ENCODE measurements at regions not wholly inside any gene's neighbourhood (a gene's known extent, or its start where the extent isn't known, plus 50 kb on each side); places are given as distances from the start of the nearest gene placed in this dataset.

DNA sequence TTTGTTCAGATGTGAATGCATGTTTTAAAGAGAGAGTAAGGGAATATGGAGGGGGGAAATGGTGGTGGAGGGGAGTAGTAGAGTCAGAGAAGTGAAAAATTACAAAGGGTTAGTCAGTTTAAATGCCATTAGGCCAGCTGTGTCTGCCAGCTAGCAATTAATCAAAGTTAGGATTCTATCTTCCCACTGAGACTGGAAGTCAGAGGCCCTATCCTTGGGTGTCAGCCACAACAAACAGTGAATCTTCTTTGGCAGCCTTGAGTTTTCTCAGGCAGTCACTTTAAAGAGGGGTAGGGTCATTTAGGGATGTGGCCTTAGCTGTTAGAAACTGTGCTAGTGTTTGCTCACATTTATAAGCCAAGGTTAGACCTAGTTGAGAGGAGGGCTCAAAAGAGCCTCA is 120.5 kb upstream of the BTBD3 start:
- peaks cover 5% of the 10 kb centered on the region for H3K4me1 ChIP-seq (ENCODE audit: control insufficient read depth, insufficient read depth, low read length, poor library complexity, severe bottlenecking)
- H3K9me3 ChIP-seq (ENCODE audit: control insufficient read depth, low read length) = no peaks in the 10 kb centered on the region
- H3K4me3 ChIP-seq (ENCODE audit: extremely low read depth, insufficient read depth, low read length, poor library complexity, severe bottlenecking) = no peak overlapping the region
- H3K36me3 ChIP-seq (ENCODE audit: control insufficient read depth, insufficient read depth, low read length) = no peaks in the 10 kb centered on the region
- H3K27ac ChIP-seq (ENCODE audit: low read depth, low read length, severe bottlenecking) = no peak overlapping the region

DNA sequence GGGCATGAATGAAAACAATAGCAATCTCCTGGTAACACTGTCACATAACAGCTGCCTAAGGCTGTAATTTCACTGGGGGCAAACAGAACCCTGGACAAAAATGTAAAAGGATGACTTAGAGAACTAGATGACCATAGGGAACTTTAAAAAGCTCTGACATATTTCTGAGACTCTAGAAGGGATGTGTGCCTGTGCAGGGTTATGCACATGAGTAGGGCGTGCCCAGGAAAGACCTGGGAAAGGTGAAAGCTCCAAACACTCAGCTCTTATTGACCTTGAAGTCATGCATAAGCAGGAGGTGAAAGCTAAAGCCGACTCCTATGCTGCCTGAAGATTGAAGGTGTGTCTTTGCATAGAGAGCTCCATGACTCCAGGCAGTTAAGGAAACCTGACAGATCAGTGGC is 118.4 kb upstream of the BTBD3 start:
- 93 to 100% methylated on average over 1 to 2 of the region's 2 CpGs for WGBS, 2 experiments (ENCODE audit: insufficient coverage in 2 of 2)

DNA sequence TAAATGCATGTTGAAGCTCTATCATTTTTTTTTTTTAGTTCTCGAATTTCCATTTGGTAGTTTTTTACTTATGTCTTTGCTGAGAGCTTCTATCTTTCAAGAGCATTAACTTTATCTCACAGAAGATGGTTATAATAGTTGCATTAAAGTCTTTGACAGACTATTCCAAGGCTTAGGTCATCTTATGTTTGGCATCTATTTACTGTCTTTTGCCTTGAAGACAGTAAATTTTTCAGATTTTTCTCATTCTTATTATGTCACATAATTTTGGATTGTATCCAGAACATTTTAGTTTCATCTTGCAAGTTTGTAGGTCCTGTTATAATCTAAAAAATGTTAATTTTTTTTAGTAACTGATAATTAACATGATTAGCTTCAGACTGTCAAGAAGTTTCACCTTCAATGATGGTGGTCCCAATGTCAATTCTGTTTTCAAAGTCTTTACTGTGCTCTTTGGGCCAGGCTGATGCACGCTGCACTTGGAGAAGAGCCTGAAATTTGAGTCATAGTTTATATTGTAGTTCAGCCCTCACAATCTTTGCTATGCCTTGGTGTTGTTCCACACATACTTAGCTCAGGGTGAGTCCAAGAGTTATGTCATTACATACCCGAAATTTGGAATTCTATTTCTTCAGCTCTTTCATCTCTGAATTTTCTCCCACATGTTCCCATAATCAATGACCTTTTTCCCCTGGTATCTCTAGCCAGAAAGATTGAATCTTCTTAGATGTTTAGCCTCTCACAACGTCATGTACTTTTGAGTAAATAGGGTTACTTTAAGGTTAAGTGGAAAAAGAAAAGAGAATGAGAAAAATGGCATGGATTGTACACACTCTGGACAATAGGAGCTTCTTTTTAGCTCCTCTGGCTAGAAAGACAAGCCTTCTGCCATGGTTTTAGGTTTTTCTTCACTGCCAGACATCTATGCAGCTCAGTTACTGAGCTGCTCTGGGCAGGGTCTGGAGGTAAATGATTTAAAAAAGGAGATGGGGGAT is 110.3 kb upstream of the BTBD3 start:
- Histone ChIP-seq H3K36me3 (ENCODE audit: control insufficient read depth, insufficient read depth, low read length) (no peaks in the 10 kb centered on the region), H3K4me3 (ENCODE audit: extremely low read depth, insufficient read depth, low read length, poor library complexity, severe bottlenecking) (no peak overlapping the region), H3K4me1 (ENCODE audit: control insufficient read depth, insufficient read depth, low read length, poor library complexity, severe bottlenecking) (no peaks in the 10 kb centered on the region), H3K9me3 (ENCODE audit: control insufficient read depth, low read length) (no peaks in the 10 kb centered on the region), H3K27ac (ENCODE audit: low read depth, low read length, severe bottlenecking) (no peak overlapping the region)
- whole genome bisulfite sequencing, 2 experiments (ENCODE audit: insufficient coverage in 2 of 2) = 86 to 90% methylated on average over 2 of the region's 4 CpGs

More for the DNA sequence above, 118.4 kb upstream of the BTBD3 start:
- H3K4me1 ChIP-seq (ENCODE audit: control insufficient read depth, insufficient read depth, low read length, poor library complexity, severe bottlenecking) = no peaks in the 10 kb centered on the region
- H3K4me3 ChIP-seq (ENCODE audit: extremely low read depth, insufficient read depth, low read length, poor library complexity, severe bottlenecking) = no peak overlapping the region
- H3K36me3 ChIP-seq (ENCODE audit: control insufficient read depth, insufficient read depth, low read length) = no peaks in the 10 kb centered on the region
- no peak overlapping the region for H3K27ac ChIP-seq (ENCODE audit: low read depth, low read length, severe bottlenecking)
- H3K9me3 ChIP-seq (ENCODE audit: control insufficient read depth, low read length) = no peaks in the 10 kb centered on the region

DNA sequence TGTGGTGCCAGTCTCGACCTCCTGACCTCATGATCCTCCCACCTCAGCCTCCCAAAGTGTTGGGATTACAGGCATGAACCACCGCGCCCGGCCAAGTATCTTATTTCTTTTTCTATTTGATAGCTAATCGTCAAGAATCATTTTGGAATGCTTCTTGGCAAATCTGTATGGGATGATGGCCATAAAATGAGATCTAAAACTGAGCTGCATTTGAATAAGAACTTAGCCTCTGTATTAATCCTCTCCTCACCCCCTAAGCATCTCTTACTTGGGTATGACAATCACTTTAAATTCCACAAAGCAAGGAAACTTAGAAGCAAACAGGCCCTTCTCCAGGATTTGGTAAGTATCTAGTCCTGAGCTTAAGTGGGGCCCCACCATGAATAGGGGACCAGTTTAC is 108.9 kb upstream of the BTBD3 start:
- H3K9me3 ChIP-seq (ENCODE audit: control insufficient read depth, low read length) = no peaks in the 10 kb centered on the region
- H3K4me1 ChIP-seq (ENCODE audit: control insufficient read depth, insufficient read depth, low read length, poor library complexity, severe bottlenecking) = no peaks in the 10 kb centered on the region
- H3K27ac ChIP-seq (ENCODE audit: low read depth, low read length, severe bottlenecking) = no peak overlapping the region
- H3K4me3 ChIP-seq (ENCODE audit: extremely low read depth, insufficient read depth, low read length, poor library complexity, severe bottlenecking) = no peak overlapping the region
- H3K36me3 ChIP-seq (ENCODE audit: control insufficient read depth, insufficient read depth, low read length) = no peaks in the 10 kb centered on the region
- 75 to 76% methylated on average over 1 to 4 of the region's 5 CpGs for WGBS, 2 experiments (ENCODE audit: insufficient coverage in 2 of 2)

DNA sequence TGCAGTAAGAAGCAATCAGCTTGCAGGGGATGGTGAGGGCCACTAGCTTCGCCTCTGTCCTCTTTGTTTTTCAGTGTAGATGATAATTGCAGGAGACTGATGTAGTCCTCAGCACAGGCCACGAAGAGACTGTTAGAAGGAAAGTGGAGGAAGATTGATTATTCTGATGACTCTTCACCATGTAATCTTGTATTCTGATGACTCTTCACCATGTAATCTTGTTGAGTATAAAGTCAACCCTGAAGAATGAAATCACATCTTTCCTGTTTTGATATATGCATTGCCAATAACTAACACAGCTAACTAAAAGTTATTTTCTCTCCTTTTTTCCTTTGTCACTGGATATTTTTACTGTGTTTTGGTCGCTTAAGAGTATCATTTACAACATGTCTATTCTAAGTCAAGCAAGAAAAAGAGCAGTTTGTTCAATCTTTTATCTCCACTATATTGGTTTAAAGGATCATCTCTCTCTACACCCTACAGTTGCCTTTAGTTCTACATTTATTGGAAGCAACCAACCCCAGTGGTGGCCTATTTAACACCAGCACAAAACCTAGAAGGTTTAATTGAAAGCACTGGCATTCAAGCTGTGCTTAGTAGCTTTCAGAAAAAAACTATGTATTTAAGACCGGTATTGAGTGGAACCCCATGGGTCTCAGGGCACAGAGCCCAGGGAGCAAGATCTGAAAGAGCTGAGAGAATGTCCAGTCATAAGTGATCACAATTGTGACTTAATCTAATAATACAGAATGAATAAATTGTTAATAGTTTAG is 107.2 kb upstream of the BTBD3 start:
- H3K4me3 ChIP-seq (ENCODE audit: extremely low read depth, insufficient read depth, low read length, poor library complexity, severe bottlenecking) = no peak overlapping the region
- no peaks in the 10 kb centered on the region for H3K9me3 ChIP-seq (ENCODE audit: control insufficient read depth, low read length)
- no peaks in the 10 kb centered on the region for H3K36me3 ChIP-seq (ENCODE audit: control insufficient read depth, insufficient read depth, low read length)
- no peaks in the 10 kb centered on the region for H3K4me1 ChIP-seq (ENCODE audit: control insufficient read depth, insufficient read depth, low read length, poor library complexity, severe bottlenecking)
- no peak overlapping the region for H3K27ac ChIP-seq (ENCODE audit: low read depth, low read length, severe bottlenecking)
- WGBS, 2 experiments (ENCODE audit: insufficient coverage in 2 of 2) = 0 to 40% methylated on average over 1 of the region's 4 CpGs

DNA sequence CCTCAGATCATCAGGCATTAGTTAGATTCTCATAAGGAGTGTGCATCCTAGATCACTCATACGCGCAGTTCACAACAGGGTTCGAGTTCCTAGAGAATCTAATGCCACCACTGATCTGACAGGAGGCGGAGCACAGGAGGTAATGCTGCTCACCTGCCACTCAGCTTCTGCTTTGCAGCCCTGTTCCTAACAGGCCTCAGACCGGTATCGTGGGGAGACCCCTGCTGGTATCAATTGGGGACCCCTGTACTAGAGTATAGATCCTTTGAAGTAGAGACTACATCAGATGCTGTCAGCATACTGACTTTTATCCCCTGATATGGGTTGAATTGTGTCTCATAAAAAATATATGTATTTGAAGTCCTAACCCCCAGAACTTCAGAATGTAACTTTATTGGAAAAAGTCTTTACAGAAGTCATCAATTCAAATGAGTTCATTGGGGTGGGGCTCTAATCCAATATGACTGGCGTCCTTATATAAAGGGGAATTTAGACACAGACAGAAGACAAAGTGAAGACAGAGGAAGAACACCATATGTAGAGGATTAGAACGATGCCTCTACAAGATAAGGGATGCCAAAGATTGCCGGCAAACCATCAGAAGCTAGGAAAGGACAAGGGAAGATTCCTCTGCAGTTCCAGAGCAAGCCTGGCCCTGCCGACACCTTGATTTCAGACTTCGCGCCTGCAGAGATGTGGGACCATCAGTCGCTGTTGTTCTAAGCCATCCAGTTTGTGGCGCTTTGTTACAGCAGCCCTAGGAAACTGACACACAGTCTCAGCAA is 104.4 kb upstream of the BTBD3 start:
- no peaks in the 10 kb centered on the region for H3K4me1 ChIP-seq (ENCODE audit: control insufficient read depth, insufficient read depth, low read length, poor library complexity, severe bottlenecking)
- no peak overlapping the region for H3K27ac ChIP-seq (ENCODE audit: low read depth, low read length, severe bottlenecking)
- H3K36me3 ChIP-seq (ENCODE audit: control insufficient read depth, insufficient read depth, low read length) = no peaks in the 10 kb centered on the region
- 93 to 98% methylated on average over 14 of the region's 14 CpGs for WGBS, 2 experiments (ENCODE audit: insufficient coverage in 2 of 2)
- H3K9me3 ChIP-seq (ENCODE audit: control insufficient read depth, low read length) = no peaks in the 10 kb centered on the region
- no peak overlapping the region for H3K4me3 ChIP-seq (ENCODE audit: extremely low read depth, insufficient read depth, low read length, poor library complexity, severe bottlenecking)

DNA sequence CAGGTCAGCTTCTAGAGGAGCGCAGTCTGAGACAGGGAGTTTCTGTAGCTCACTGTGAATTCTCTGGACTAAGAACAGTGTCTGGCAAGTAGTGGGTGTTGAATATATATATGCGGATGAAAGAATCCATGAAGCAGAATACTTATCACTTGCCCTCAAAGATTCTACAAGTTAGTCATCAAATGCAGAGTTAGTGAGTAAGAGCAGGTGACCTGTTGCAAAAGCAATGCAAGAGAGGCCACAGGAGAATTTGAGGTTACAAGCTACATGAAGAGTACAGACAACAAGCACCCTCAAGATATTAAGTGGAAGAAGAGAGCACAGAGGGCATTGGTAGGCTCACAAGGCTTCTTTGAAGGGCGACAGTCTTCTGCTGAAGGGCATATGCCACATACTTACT is 103.4 kb upstream of the BTBD3 start:
- Histone ChIP-seq H3K4me1 (ENCODE audit: control insufficient read depth, insufficient read depth, low read length, poor library complexity, severe bottlenecking) (no peaks in the 10 kb centered on the region), H3K36me3 (ENCODE audit: control insufficient read depth, insufficient read depth, low read length) (no peaks in the 10 kb centered on the region), H3K4me3 (ENCODE audit: extremely low read depth, insufficient read depth, low read length, poor library complexity, severe bottlenecking) (no peak overlapping the region), H3K27ac (ENCODE audit: low read depth, low read length, severe bottlenecking) (no peak overlapping the region), H3K9me3 (ENCODE audit: control insufficient read depth, low read length) (no peaks in the 10 kb centered on the region)
- WGBS, 2 experiments (ENCODE audit: insufficient coverage in 2 of 2) = no CpG with 5 or more reads among the region's 3 CpGs

DNA sequence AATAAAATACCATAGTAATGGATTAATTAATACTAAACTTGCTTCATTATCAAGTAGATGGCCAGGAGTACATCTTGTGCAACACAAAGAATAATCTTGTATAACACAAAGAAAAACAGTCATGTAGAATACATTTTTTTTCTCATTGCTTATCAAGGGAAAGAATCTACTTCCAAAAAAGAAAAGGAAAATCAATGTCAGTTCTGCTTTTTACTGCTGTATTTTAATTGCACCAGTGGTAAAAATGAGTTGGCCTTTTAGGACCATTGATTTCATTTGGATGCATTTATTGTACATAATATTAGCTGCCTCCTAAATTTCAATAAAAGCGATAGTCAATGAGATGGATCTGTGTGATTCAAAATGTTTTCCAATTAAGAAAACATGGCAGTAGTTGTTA is 96.9 kb upstream of the BTBD3 start:
- H3K27ac ChIP-seq (ENCODE audit: low read depth, low read length, severe bottlenecking) = no peak overlapping the region
- no peaks in the 10 kb centered on the region for H3K36me3 ChIP-seq (ENCODE audit: control insufficient read depth, insufficient read depth, low read length)
- no peak overlapping the region for H3K4me3 ChIP-seq (ENCODE audit: extremely low read depth, insufficient read depth, low read length, poor library complexity, severe bottlenecking)
- H3K4me1 ChIP-seq (ENCODE audit: control insufficient read depth, insufficient read depth, low read length, poor library complexity, severe bottlenecking) = no peaks in the 10 kb centered on the region
- no CpG with 5 or more reads among the region's 1 CpG for WGBS, 2 experiments (ENCODE audit: insufficient coverage in 2 of 2)
- H3K9me3 ChIP-seq (ENCODE audit: control insufficient read depth, low read length) = no peaks in the 10 kb centered on the region

DNA sequence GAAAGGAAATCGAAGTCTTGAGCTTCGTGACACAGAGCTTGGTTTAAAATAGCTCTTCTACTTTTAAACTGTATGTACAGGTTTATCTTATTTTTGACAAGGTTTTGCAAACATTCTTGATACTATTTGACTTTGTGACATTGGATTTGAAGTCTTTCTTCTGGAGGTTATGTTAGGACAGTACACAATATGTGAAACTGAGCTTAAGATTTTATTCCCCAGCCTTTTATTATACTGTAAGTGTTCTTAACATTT is 95.2 kb upstream of the BTBD3 start:
- H3K9me3 ChIP-seq (ENCODE audit: control insufficient read depth, low read length) = no peaks in the 10 kb centered on the region
- no peaks in the 10 kb centered on the region for H3K36me3 ChIP-seq (ENCODE audit: control insufficient read depth, insufficient read depth, low read length)
- no peaks in the 10 kb centered on the region for H3K4me1 ChIP-seq (ENCODE audit: control insufficient read depth, insufficient read depth, low read length, poor library complexity, severe bottlenecking)
- H3K27ac ChIP-seq (ENCODE audit: low read depth, low read length, severe bottlenecking) = no peak overlapping the region
- H3K4me3 ChIP-seq (ENCODE audit: extremely low read depth, insufficient read depth, low read length, poor library complexity, severe bottlenecking) = no peak overlapping the region
- no CpG with 5 or more reads among the region's 2 CpGs for WGBS, 2 experiments (ENCODE audit: insufficient coverage in 2 of 2)

DNA sequence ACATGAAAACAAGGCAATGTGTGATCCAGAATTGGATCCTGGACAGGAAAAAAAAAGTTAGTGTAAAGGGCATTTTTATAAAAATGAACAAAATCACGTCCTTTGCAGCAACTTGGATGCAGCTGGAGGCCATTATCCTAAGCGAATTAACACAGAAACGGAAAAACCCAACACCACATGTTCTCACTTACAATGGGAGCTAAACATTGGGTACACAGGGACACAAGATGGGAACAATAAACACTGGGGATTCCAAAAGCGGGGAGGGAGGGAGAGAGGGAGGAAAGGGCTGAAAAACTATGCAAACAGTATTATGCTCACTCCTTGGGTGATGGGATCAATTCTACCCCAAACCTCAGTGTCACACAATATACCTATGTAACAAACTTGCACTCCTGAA is 91.4 kb upstream of the BTBD3 start:
- Histone ChIP-seq H3K27ac (ENCODE audit: low read depth, low read length, severe bottlenecking) (no peak overlapping the region), H3K36me3 (ENCODE audit: control insufficient read depth, insufficient read depth, low read length) (no peaks in the 10 kb centered on the region), H3K4me1 (ENCODE audit: control insufficient read depth, insufficient read depth, low read length, poor library complexity, severe bottlenecking) (no peaks in the 10 kb centered on the region), H3K4me3 (ENCODE audit: extremely low read depth, insufficient read depth, low read length, poor library complexity, severe bottlenecking) (no peak overlapping the region), H3K9me3 (ENCODE audit: control insufficient read depth, low read length) (no peaks in the 10 kb centered on the region)
- WGBS, 2 experiments (ENCODE audit: insufficient coverage in 2 of 2) = no CpG with 5 or more reads among the region's 4 CpGs

All from mesodermal cell (in vitro differentiated cells).